C4-2B (cell line): ENCODE measurements at regions not wholly inside any gene's neighbourhood (a gene's known extent, or its start where the extent isn't known, plus 50 kb on each side); places are given as distances from the start of the nearest gene placed in this dataset.

Experiments
- H3K27ac ChIP-seq: fragments of 450-650 bp; 2 replicates; pipeline ENCODE4 v1.5.1; 2017
- ZFX ChIP-seq: fragments of 450-650 bp; IDR thresholded peaks from 2 replicates; pipeline ENCODE4 v1.6.1; 2017
- TF ChIP-seq, protein P1 (sequence below): fragments of 450-650 bp; conservative IDR thresholded peaks from 2 replicates; pipeline ENCODE4 v1.5.1; 2017; ENCODE audit warnings: mild to moderate bottlenecking

- no peak overlapping the region for H3K27ac ChIP-seq
- TF ChIP-seq ZFX: no peak
- TF ChIP-seq, protein P1, sequence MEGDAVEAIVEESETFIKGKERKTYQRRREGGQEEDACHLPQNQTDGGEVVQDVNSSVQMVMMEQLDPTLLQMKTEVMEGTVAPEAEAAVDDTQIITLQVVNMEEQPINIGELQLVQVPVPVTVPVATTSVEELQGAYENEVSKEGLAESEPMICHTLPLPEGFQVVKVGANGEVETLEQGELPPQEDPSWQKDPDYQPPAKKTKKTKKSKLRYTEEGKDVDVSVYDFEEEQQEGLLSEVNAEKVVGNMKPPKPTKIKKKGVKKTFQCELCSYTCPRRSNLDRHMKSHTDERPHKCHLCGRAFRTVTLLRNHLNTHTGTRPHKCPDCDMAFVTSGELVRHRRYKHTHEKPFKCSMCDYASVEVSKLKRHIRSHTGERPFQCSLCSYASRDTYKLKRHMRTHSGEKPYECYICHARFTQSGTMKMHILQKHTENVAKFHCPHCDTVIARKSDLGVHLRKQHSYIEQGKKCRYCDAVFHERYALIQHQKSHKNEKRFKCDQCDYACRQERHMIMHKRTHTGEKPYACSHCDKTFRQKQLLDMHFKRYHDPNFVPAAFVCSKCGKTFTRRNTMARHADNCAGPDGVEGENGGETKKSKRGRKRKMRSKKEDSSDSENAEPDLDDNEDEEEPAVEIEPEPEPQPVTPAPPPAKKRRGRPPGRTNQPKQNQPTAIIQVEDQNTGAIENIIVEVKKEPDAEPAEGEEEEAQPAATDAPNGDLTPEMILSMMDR: no peak
Observed at GRCh38 chr14:61847861-61848260, 85.6 kb downstream of the SNAPC1 start.

- TF ChIP-seq, protein P1: no peak
- TF ChIP-seq ZFX: no peak
- H3K27ac ChIP-seq: no peak overlapping the region
Observed at GRCh38 chr14:61854898-61855297, 92.7 kb downstream of the SNAPC1 start.

DNA sequence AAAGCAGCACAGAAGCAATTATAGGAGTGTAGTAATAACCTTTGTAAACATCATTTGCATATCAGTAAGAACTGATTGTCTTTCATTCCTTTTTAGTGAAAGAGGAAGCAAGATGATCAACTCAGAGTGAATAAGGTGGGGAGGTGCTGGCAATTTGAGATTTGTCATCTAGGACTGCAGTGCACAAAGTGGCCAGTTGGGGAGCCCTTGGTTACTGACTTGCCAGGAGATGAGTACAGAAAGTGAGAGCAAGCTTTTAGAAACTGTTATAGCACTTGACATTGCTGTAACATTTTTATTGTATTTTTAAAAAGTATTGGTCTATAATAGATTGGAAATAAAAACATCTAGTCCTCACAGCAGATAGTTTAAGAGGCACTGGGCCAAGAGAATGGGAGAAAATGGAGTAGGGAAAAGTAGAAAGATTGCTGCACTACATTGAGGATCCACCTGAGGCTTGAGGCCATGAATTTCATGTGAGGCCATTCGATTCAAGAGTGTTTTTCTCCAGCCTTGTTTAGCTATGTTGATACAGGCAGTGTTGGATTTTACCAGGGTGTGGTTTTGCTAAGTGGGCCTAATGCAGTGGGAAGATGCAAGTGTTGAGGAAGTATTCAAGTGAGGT is 98.2 kb downstream of the SNAPC1 start:
- H3K27ac ChIP-seq: no peak overlapping the region
- TF ChIP-seq, protein P1: peak; percentile 91
- no peak for TF ChIP-seq ZFX

GRCh38 chr14:61861320-61861865 is 99.2 kb downstream of the SNAPC1 start:
- H3K27ac ChIP-seq: no peak overlapping the region
- TF ChIP-seq, protein P1: no peak
- TF ChIP-seq ZFX: no peak

DNA sequence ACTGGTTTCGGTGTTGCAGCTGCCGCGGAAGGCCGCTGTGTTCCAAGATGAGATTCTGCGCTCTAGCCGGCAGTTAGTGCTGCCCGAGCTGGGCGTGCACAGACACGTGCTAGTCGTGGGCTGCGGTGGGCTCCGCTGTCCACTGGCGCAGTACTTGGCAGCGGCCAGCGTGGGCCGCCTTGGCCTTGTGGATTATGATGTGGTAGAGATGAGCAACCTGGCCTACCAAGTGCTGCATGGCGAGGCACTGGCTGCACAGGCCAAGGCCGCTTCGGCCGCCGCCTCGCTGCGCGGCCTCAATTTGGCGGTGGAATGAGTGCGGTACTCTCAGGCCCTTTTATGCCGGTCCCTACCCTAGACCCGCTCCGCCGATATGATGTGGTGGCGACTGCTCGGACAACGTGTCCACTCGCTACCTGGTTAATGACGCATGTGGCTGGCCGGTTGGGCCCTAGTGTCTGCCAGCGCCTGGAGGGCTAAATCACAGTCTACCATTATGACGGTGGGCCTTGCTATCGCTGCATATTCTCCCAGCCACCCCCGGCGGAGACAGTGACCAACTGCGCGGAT is 102.2 kb downstream of the SNAPC1 start:
- TF ChIP-seq ZFX: no peak
- TF ChIP-seq, protein P1: no peak
- H3K27ac ChIP-seq: no peak overlapping the region

GRCh38 chr14:61866932-61867920 is 105.0 kb downstream of the SNAPC1 start:
- no peak for TF ChIP-seq ZFX
- TF ChIP-seq, protein P1: no peak
- H3K27ac ChIP-seq: no peak overlapping the region

DNA sequence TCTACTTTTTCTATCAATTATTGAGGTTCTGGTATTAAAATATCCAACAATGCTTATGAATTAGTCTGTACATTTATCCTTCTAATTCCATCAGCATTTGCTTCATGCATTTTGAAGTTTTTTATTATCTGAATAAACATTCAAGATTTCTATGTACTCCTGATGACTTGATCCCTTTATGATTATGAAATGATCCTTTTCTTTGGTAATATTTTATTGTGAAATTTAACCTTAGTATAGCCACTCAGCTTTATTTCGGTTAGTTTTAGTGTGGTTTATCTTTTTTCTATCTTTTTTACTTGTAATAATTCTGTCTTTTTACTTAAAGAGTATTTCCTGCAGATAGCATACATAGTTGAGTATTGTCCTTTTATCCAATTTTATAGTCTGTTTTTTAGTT is 106.6 kb downstream of the SNAPC1 start:
- TF ChIP-seq, protein P1: no peak
- TF ChIP-seq ZFX: no peak

More for the DNA sequence above, 106.6 kb downstream of the SNAPC1 start:
- H3K27ac ChIP-seq: no peak overlapping the region
